Suprapubic skin (tissue), 4 donors: ENCODE measurements at regions not wholly inside any gene's neighbourhood (a gene's known extent, or its start where the extent isn't known, plus 50 kb on each side); places are given as distances from the start of the nearest gene placed in this dataset.

Experiments
- EP300 ChIP-seq: sonication (generic); formaldehyde crosslinking; IDR thresholded peaks from one replicate; pipeline ENCODE4 v1.6.1; 2017; ENCODE audit warnings: antibody characterized with exemption
- POLR2A ChIP-seq, 2 donors: fragments of 450-650 bp; IDR thresholded peaks; one replicate each; pipeline ENCODE4 v1.6.1; 2017; ENCODE audit warnings: antibody characterized with exemption in 2 of 2, mild to moderate bottlenecking in 2 of 2, moderate library complexity in 2 of 2
- POLR2AphosphoS5 ChIP-seq, 3 donors: sonication (generic); formaldehyde crosslinking; IDR thresholded peaks; one replicate each; pipeline ENCODE4 v1.6.1; 2017; ENCODE audit warnings: antibody characterized with exemption in 3 of 3
- TF ChIP-seq, protein P1 (sequence below), 2 donors: fragments of 200-600 bp in 1 of 2; fragments of 450-650 bp in 1 of 2; sonication (generic) in 1 of 2; IDR thresholded peaks; one replicate each; pipeline ENCODE4 v1.5.1; 2016 to 2019; ENCODE audit warnings: antibody characterized with exemption in 2 of 2, mild to moderate bottlenecking in 1 of 2, moderate library complexity in 1 of 2

DNA sequence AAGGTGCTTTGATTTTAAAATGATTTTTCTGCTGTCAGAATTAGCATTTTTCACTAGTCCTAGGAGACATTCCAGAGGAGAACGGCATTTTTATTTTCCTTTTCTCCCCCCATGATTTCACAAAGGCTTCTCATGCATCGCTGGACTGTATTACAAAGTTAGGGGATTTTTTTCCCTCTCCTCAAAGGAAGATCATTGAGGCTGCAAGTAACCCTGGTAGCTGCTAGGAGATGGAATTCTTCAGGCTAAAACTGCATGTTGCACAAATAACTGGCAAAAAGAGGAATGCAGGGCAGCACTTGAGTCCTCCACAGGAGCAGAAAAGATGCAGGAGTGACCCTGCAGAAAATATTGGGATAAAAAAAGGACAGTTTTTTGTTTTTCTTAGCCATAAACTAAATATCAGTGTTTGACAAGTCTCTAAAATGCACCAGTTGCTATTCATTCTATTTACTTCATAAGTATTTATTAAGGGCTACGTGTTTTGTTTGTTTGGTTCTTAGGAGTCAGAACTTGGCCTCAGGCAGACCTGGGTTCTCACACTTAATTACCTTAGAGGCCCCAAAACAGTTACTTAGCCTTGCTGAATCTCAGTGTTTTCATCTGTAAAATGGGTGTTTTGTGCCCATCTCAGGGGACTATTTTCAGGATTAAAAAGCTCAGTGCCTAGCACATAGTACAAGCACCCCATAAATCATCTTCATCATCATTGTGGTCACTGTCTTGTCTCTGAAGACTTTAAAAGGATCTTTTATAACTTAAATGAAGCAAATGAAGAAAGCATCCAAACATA, 144.5 kb upstream of the ID4 start:
- TF ChIP-seq, protein P1, sequence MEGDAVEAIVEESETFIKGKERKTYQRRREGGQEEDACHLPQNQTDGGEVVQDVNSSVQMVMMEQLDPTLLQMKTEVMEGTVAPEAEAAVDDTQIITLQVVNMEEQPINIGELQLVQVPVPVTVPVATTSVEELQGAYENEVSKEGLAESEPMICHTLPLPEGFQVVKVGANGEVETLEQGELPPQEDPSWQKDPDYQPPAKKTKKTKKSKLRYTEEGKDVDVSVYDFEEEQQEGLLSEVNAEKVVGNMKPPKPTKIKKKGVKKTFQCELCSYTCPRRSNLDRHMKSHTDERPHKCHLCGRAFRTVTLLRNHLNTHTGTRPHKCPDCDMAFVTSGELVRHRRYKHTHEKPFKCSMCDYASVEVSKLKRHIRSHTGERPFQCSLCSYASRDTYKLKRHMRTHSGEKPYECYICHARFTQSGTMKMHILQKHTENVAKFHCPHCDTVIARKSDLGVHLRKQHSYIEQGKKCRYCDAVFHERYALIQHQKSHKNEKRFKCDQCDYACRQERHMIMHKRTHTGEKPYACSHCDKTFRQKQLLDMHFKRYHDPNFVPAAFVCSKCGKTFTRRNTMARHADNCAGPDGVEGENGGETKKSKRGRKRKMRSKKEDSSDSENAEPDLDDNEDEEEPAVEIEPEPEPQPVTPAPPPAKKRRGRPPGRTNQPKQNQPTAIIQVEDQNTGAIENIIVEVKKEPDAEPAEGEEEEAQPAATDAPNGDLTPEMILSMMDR (IDR thresholded peaks at IDR 0.05), result no peak
- TF ChIP-seq POLR2AphosphoS5 (IDR thresholded peaks at IDR 0.05) (no peak), EP300 (no peak), POLR2A (IDR thresholded peaks at IDR 0.05) (no peak)
